ENCODE measurements at regions not wholly inside any gene's neighbourhood (a gene's known extent, or its start where the extent isn't known, plus 50 kb on each side); places are given as distances from the start of the nearest gene placed in this dataset.

- ChIA-PET CTCF (ENCODE audit: low intra/inter-chr PET ratio, low total read pairs) (no interaction called here), POLR2A (no interaction called here)
- H3K4me2 ChIP-seq (ENCODE audit: low read depth, low read length) = no peak overlapping the region
- in situ Hi-C loops (cut with HindIII; ENCODE audit: extremely low pct_ligation_motif_present, low pct_unique_long_range_greater_than_20kb) (no loop called here), intact Hi-C loops (cut with micrococcal nuclease; ENCODE audit: unreplicated experiment) (no loop called here)
- no peak for ATAC-seq
- H3K79me2 ChIP-seq (ENCODE audit: insufficient read depth, low read length) = no peaks in the 10 kb centered on the region
- no peak overlapping the region for H3K27ac ChIP-seq (ENCODE audit: extremely low read length, insufficient read depth, low read length)
- H3K9me3 ChIP-seq (ENCODE audit: low read length) = no peaks in the 10 kb centered on the region
- H2AFZ ChIP-seq (ENCODE audit: low read length) = no peak overlapping the region
- no peak for DNase-seq (ENCODE audit: low spot score)
- BruUV-seq (replicated peaks) = no TSS peak
- peaks cover 2 to 21% of the 10 kb centered on the region in 2 experiments; a peak in 4 of 5 replicates for H3K27me3 ChIP-seq (ENCODE audit: control insufficient read depth in 1 of 2, insufficient read depth in 2 of 2, low read length in 2 of 2)
- H3K36me3 ChIP-seq (replicated peaks in 1 of 2; ENCODE audit: control insufficient read depth in 1 of 2, insufficient read depth in 2 of 2, low read length in 2 of 2) = no peaks in the 10 kb centered on the region
- no peaks in the 10 kb centered on the region for H3K4me1 ChIP-seq (ENCODE audit: insufficient read depth, low read length)
- no peaks in the 10 kb centered on the region for H4K20me1 ChIP-seq (ENCODE audit: insufficient read depth, low read length)
- no peak overlapping the region for H3K9ac ChIP-seq (ENCODE audit: insufficient read depth, low read depth, low read length)
- FAIRE-seq = no peak
- TF ChIP-seq KAT2B (IDR thresholded peaks at IDR 0.05; ENCODE audit: borderline replicate concordance, low read depth, low read length) (no peak), RAD51 (IDR thresholded peaks at IDR 0.05; ENCODE audit: borderline replicate concordance) (no peak), TRIM24 (CRISPR knock-in tag; IDR thresholded peaks at IDR 0.05) (no peak), MNT (IDR thresholded peaks at IDR 0.05) (no peak)
- H3K4me3 ChIP-seq (replicated peaks in 1 of 3; ENCODE audit: insufficient read depth in 1 of 3, low read depth in 2 of 3, low read length in 3 of 3) = no peak overlapping the region
- WGBS (ENCODE audit: low lambda C conversion rate) = 12% methylated on average over 6 of the region's 6 CpGs
Measured at GRCh38 chr22:48043581-48043980, 1281.1 kb downstream of the TBC1D22A start.

GRCh38 chr22:48042621-48043395 lies 1280.4 kb downstream of the TBC1D22A start:
- Histone ChIP-seq H3K4me2 (ENCODE audit: low read depth, low read length) (no peak overlapping the region), H3K36me3 (replicated peaks in 1 of 2; ENCODE audit: control insufficient read depth in 1 of 2, insufficient read depth in 2 of 2, low read length in 2 of 2) (no peaks in the 10 kb centered on the region), H2AFZ (ENCODE audit: low read length) (no peak overlapping the region), H3K9ac (ENCODE audit: insufficient read depth, low read depth, low read length) (no peak overlapping the region), H3K4me1 (ENCODE audit: insufficient read depth, low read length) (no peaks in the 10 kb centered on the region), H3K4me3 (replicated peaks in 1 of 3; ENCODE audit: insufficient read depth in 1 of 3, low read depth in 2 of 3, low read length in 3 of 3) (no peak overlapping the region), H3K27me3 (ENCODE audit: control insufficient read depth in 1 of 2, insufficient read depth in 2 of 2, low read length in 2 of 2) (peaks cover 2 to 21% of the 10 kb centered on the region in 2 experiments; a peak in 4 of 5 replicates), H4K20me1 (ENCODE audit: insufficient read depth, low read length) (no peaks in the 10 kb centered on the region), H3K27ac (ENCODE audit: extremely low read length, insufficient read depth, low read length) (no peak overlapping the region), H3K79me2 (ENCODE audit: insufficient read depth, low read length) (no peaks in the 10 kb centered on the region), H3K9me3 (ENCODE audit: low read length) (no peaks in the 10 kb centered on the region)
- FAIRE-seq = no peak
- TF ChIP-seq MNT (IDR thresholded peaks at IDR 0.05) (peak; percentile 28; the same call in 1 of the 2 replicates), ZFP82 (CRISPR knock-in tag; IDR thresholded peaks at IDR 0.05; ENCODE audit: borderline replicate concordance) (no peak)
- 8% methylated on average over 9 of the region's 17 CpGs for WGBS (ENCODE audit: low lambda C conversion rate)
- ChIA-PET CTCF (ENCODE audit: low intra/inter-chr PET ratio, low total read pairs) (no interaction called here), POLR2A (no interaction called here)
- no peak for ATAC-seq
- in situ Hi-C loops (cut with HindIII; ENCODE audit: extremely low pct_ligation_motif_present, low pct_unique_long_range_greater_than_20kb) = no loop called here
- BruUV-seq (replicated peaks) = no TSS peak
- intact Hi-C loops (cut with micrococcal nuclease; ENCODE audit: unreplicated experiment) = no loop called here
- DNase-seq (ENCODE audit: low spot score) = no peak

Measured in HepG2 (cell line).